Stimulated activated CD4-positive, alpha-beta T cell treated with anti-CD3 and anti-CD28 coated beads, TNF-alpha, amount 100 ng/mL, for 48 hours (primary cell): ENCODE measurements at regions not wholly inside any gene's neighbourhood (a gene's known extent, or its start where the extent isn't known, plus 50 kb on each side); places are given as distances from the start of the nearest gene placed in this dataset.
A peak's percentile ranks its signal among the peaks of the same experiment; 100 is the strongest.
"Not testable (repeated sequence)": the region's sequence is repeated elsewhere in the genome, so short reads cannot be mapped to it uniquely, and the experiment has no call there.

Experiments used
- DNase-seq, 3 donors: peaks; one replicate each; pipeline ENCODE4 v3.0.0-alpha.2; 2020; ENCODE audit warnings: low read depth in 3 of 3

DNA sequence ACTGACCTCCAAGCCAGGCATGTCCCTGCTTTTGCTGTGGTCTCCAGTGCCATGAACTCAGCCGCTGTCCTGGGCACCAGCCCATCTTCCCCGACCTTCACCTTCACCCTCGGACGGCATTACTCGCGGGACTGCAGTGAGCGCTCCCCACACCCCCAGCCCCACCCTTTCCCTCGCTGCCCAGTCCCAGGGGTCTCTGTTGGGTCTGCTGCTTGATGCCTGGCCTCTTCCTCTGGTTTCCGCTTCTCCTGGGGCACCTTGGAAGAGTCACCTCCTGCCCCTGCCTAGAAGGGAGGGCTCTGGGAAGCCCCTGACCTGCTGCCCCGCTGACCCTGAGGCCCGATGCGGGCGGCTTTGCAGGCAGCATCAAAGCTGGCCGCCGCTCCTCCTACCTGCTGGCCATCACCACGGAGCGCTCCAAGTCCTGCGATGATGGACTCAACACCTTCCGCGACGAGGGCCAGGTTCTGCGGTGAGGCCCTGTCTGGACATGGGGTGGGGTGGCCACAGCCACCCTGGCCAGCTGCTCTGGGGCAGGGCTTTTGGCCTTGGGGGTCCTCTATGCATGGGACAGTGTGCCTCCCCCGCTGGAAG, 102.3 kb downstream of the ZNF267 start:
- not testable (repeated sequence) for DNase-seq

DNA sequence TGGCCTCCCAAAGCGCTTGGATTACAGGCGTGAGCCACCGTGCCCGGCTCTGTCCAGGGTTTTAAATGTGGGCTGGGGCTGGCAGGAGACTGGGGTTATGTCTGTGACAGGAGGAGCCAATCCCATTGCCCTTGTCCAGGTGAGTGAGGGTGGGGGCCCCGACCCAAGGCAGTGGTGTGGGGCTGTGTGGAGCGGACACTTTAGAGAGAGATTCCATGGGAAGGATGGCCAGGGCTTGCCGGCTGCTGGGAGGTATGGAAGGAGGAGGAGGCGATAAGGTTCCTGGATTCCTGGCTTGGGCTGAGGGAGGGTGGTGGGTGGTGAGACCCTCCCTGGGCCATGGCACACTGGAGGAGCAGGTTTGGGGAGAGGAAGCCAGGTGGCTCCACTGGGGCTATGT, 104.9 kb downstream of the ZNF267 start:
- not testable (repeated sequence) for DNase-seq

DNA sequence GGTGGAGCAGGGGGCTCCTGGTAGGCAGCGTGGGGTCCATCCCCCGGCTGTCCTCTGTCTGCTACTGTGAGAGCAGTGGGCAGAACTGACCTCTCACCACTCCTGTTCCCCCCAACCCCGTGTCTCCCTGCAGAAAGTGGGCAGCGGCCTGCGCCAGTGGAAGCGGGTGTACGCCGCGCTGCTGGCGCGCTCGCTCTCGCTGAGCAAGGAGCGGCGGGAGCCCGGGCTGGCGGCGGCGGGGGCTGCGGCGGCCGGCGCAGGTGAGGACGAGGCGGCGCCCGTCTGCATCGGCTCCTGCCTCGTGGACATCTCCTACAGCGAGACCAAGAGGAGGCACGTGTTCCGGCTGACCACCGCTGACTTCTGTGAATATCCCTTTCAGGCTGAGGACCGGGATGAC, 108.1 kb downstream of the ZNF267 start:
- DNase-seq: not testable (repeated sequence)

DNA sequence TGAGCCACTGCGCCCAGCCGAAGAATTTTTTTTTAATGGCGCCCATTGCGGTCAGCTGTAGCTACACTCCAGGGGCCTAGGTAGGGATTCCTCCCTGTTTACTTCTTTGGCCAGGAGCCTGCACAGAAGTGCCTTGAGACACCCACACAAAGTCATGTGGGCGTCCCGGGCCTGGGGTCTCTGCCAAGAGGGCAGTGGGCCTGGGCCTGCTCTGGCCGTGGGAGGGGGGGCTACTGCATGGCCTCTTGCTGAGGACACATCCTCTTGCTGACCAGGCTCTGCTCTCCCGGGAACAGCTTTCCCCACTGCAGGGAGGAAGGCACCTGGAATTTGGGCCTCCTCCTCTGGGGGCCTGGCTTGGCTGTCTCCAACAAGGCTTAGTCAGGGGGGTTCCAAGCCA, 109.4 kb downstream of the ZNF267 start:
- DNase-seq: not testable (repeated sequence)

DNA sequence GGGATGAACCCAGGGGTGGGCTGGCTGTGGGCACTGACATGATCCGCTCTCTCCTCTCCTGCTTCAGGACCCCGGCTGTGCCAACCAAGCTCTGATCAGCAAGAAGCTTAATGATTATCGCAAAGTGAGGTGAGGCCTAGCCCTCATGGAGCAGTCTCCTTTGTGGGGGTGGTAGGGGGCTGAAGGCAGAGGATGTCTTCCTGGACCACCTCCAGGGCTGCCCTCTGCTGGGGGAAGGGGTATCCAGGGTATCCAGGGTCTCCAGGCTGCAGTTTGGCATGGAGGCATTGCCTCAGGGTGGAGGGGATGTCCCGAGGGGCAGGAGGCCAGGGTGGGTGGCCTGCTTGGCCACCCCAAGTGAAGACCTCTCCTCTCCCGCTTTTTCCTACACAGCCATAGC, 110.1 kb downstream of the ZNF267 start:
- not testable (repeated sequence) for DNase-seq

DNA sequence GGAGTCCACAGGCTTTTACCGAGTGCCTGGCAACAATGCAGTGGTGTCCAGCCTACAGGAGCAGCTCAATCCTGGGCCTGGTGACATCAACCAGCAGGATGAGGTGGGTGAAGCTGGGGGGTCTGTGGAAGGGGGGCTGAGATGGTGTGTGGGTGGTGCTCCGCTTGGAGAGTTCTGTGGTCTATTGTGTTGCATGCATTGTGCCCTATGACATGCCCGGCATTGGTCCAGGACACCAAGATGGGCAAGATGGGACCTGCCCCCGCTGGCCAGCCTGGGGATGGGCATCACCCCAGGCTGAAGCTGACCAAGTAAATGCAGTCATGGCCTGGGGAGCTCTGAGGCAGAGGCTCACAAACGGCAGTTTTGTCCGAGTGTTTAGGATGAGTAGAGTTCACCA, 113.3 kb downstream of the ZNF267 start:
- DNase-seq: not testable (repeated sequence)

DNA sequence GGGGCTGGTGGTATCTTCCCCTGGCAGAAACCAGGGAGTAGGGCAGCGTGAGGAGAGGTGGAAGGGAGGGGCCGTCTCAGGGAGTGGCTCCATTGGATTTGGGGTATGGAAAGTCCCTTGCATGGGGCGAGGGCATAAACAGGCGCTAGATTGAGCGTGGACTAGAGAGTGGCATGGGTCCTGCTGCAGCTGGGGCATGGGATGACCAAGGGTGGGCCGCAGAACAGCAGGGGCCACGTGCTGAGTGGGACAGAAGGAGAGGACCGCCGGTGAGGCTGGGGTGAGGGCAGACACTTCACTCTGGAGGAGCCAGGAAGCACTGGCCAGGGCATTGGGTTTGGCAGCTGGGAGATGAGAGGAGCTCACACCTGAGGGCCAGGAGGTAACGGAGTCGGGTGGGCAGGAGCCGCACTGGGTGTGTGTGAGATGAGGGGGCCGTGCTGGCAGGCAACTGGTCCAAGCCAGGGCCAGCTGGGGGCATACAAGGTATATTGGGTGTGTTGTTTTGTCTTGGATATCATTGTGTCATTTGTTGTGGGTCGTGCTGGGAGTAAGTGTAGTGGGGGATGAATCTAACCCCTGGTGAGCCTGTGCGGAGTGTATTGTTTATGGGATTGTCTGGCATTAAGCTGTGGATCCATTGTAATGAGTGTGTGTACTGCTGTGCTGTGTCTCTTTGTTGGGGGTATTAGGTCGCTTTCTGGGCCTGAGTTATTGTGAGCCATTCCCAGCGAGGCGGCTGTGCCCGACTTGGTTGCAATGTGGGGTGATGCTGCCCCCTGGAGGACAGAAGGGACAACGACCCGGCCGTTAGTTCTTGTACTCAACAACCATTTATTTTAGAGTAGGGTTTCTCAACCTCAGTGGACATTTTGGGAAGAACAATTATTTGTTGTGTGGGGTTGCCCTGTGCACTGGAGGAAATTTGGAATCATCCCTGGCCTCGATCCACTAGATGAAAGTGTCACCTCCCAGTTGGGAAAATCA, 115.3 kb downstream of the ZNF267 start:
- peak; percentile 7 to 39 (median 27) for DNase-seq

DNA sequence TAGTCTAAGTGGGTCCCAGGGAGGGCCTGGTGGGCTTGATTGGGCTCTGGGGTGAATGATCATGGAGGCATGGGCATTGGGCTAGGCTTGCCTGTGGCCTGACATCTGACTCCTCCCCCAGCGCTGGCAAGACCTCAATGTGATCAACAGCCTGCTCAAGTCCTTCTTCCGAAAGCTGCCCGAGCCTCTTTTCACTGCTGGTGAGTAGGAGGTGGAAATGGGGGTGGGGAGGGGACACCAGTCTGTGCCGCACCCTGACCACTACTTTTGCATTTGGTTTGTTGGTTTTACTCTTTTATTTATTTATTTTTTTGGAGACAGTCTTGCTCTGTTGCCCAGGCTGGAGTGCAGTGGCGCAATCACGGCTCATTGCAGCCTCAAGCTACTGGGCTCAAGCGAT, 116.7 kb downstream of the ZNF267 start:
- not testable (repeated sequence) for DNase-seq

DNA sequence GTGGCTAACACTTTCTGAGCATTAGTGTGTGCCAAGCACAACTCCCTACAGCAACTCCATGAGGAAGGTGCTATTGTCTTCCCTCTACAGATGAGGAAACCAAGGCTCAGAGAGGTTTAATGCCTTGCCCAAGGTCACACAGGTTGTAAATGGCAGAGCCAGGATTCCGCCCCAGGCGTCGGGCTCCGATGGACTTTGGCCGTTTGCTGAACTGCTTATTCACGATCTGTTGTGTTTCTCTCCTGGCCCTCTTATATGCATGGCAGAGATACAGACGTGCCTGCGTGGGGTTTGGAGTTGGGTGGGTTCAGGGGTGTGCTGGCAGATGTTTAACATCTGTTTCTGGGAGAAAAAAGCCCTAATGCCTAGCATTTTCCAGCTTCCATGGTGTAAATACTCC, 117.4 kb downstream of the ZNF267 start:
- not testable (repeated sequence) for DNase-seq

DNA sequence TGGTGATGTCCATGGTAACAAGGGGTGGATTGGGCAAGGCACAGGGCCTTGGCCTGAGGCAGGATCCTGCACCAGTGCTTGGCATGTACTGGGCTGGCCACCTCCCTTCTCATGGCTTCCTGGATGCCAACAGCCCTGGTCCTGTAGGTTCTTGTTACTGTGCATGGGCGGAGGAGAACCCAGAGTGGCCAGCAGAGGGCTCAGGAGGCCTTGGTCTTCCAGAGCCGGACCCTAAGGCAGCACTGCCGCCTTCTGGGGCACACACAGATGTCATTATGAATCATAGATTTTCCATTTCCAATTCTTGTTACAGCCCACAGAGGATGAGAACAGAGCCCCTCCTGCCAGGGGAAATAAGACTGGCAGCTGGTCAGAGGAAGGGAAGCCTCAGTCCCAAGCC, 122.7 kb downstream of the ZNF267 start:
- DNase-seq: peak in 1 of 3 donors; percentile 14

DNA sequence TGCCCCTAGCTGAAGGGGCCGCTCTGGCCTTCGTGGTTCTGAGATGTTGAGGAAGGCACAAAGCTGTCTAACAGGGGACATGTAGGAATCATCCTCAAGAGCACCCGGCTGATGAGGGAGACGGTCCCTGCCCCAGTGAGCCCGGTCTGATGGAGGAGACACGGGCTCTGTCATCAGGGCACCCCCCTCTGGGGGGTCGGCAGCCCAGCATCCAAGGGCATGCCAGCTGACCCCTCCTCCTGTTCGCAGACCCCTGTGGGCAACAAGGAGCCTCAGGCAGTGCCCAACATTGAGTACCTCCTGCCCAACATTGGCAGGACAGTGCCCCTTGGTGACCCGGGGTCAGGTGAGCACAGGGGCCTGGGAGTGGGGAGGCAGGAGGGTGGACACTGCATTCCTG, 128.9 kb downstream of the ZNF267 start:
- DNase-seq: not testable (repeated sequence)

DNA sequence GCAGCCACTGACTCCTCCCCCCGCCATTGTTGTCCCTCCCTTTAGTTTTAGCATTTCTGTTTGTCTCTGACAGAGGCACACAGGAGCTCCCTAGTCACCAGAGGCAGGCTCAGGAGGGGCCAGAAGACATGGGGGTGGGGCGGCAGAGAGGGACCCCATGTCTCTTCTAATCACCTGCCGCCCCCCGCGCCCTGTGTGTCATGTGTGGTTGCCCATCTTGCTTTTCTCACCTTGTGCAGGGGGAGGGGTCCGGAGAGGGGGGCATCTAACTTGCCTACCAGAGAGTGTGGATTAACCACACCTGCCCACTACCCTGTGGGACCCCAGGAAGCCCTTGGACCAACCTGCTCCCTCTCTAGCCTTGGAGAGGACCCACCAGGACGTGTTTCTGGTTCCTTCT, 130.2 kb downstream of the ZNF267 start:
- not testable (repeated sequence) for DNase-seq

DNA sequence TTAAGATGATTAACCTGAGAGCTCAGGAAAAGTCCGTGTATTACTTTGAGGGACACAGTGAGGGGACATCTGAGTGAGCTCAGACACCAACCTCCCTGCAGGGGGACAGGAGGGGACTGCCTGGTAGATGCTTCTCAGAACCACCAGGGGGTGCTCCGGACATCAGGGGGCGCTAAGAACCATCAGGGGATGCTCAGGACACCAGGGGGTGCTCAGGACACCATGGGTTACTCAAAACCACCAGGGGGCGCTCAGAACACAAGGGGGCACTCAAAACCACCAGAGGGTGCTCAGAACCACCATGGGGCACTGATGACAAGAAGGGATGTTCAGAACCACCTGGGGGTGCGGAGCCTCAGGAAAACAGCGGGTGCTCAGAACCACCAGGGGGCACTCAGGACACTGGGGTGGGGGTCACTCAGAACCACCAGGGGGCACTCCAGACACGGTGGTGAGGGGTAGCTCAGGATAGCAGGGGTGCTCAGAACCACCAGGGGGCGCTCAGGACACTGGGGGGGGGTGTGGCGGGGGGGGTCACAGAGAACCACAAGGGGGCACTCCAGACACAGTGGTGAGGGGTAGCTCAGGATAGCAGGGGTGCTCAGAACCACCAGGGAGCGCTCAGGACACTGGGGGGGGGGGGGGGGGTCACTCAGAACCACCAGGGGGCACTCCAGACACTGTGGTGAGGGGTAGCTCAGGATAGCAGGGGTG, 165.3 kb downstream of the ZNF267 start:
- peak in 1 of 3 donors; percentile 17 for DNase-seq

DNA sequence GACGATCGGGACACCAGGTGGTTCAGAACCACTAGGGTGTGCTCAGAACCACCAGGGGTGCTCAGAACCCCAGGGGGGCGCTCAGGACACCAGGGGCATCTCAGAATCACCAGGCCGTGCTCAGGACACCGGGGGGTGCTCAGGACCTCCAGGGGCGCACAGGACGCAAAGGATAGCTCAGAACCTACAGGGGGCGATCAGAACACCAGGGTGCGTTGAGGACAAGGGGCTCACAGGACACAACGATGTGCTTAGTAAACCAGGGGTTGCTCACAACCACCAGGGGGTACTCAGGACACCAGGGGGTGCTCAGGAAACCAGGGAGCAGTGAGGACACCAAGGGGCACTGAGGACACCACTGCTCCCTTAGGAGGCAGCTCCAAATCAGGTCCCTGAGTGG, 166.3 kb downstream of the ZNF267 start:
- DNase-seq: not testable (repeated sequence)

DNA sequence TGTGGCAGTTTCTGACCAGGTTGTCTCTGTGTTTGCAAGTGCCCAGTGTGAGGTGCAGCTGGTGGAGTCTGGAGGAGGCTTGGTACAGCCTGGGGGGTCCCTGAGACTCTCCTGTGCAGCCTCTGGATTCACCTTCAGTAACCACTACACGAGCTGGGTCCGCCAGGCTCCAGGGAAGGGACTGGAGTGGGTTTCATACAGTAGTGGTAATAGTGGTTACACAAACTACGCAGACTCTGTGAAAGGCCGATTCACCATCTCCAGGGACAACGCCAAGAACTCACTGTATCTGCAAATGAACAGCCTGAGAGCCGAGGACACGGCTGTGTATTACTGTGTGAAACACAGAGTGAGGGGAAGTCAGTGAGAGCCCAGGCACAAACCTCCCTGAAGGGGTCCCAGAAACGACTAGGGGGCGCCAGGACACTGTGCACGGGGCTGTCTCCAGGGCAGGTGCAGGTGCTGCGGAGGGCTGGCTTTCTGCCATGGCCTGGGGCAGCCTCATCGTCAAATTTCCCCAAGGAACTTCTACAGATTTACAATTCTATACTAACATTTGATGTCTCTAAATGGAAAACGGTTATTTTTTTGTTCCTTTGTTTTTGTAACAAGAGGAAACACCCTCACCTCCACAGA, 187.0 kb upstream of the TP53TG3D start:
- not testable (repeated sequence) for DNase-seq

DNA sequence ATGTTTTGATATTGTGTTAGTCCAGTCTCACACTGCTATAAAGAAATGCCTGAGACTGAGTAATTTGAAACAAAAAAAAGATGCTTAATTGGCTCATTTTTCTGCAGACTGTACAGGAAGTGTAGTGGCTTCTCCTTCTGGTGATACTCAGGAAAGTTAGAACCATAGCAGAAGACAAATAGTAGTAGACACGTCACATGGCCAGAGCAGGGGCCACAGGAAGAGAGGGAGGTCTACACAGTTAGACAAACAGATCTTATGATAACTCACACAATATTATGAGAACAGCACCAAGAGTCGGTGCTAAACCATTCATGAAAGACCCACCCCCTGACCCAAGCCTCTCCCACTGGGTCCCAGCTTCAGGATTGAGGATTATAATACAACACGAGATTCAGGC, 181.5 kb upstream of the TP53TG3D start:
- DNase-seq: not testable (repeated sequence)

DNA sequence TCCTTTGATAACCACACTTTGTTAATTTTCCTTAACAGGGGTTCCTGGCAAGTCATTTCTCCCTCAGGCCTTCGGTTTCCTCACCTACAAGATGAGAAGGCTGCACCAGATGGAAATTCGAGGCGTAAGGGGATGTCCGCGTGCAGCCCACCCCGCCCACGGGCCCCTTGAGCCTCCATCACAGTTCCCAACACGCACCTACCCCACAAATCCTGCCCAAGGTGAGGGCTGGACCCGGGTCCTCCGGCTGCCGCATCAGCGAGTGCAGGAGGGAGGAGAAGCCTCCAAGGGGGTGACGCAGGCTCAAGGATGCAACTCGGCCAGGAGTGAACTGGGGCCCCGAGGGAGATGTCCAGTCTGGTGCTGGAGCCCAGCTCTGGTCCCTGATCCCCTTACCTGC, 169.2 kb upstream of the TP53TG3D start:
- not testable (repeated sequence) for DNase-seq

DNA sequence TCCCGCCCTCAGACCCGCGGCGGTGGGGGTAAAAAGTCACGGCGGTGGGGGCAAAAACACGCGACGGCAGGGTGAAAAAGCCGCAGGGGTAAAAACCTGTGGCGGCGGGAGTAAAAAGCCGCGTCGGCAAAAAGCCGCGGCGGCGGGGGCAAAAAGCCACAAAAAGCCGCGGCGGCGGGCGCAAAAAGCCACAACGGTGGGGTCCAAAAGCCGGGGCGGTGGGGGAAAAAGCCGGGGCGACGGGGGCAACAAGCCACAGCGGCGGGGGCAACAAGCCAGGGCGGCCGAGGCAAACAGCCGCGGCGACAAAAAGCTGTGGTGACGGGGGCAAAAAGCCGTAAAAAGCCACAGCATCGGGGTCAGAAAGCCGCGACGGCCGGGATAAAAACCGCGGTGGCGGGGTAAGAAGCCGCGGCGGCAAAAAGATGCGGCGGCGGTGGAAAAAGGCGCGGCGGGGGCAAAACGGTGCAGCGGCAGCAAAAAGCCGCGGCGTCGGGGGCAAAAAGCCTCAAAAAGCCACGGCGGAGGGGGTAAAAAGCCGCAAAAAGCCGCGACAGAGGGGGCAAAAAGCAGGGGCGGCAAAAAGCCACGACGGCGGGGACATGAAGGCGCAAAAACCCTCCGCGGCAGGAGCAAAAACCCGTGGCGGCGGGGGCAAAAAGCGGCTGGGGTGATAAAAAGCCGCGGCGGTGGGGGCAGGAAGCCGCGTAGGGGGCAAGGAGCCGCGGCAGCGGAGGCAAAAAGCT, 168.3 kb upstream of the TP53TG3D start:
- not testable (repeated sequence) for DNase-seq

DNA sequence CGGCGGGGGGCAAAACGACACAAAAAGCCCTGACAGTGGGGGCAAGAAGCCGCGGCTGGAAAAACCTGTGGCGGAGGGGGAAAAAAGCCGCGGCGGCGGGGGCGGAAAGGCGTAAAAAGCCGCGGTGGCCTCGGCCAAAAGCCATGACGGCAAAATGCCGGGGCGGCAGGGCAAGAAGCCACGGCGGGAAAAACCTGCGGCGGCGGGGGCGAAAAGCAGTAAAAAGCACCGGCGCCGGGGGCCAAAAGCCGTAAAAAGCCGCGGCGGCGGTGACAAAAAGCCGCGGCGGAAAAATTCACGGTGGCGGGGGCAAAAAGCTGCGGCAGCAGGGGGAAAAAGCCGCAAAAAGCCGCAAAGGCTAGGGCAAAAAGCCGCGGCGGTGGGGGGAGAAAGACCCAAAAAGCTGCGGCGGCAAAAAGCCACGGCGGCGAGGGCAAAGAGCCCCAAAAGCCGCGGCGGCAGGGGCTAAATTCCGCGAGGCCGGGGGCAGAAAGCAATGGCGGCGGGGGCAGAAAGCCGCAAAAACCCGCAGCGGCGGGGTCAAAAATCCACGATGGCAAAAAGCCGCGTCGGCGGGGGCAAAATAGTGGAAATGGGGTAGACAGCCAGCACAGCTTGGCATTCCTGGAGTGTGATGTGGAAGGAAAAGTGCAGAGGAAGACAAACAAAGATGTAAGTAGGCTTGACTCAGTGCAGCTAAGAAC, 167.5 kb upstream of the TP53TG3D start:
- peak in 2 of 3 donors; percentile 24 to 28 for DNase-seq

DNA sequence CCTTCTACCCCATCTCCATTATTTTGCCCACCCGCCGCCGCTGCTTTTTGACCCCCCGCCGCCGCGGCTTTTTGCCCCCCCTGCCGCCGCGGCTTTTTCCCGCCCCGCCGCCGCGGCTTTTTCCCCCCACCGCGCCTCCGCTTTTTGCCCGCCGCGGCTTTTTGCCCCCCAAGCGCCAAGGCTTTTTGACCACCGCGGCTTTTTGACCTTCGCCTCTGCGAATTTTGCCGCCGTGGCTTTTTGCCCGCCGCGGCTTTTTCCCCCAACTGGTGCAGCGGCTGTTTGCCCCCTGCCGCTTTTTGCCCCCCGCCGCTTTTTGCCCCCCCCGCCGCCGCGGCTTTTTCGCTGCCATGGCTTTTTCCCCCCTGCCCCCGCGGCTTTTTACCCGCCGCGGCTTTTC, 137.5 kb upstream of the TP53TG3D start:
- not testable (repeated sequence) for DNase-seq
